ENCODE measurements at regions not wholly inside any gene's neighbourhood (a gene's known extent, or its start where the extent isn't known, plus 50 kb on each side); places are given as distances from the start of the nearest gene placed in this dataset.
A peak's percentile ranks its signal among the peaks of the same experiment; 100 is the strongest.

DNA sequence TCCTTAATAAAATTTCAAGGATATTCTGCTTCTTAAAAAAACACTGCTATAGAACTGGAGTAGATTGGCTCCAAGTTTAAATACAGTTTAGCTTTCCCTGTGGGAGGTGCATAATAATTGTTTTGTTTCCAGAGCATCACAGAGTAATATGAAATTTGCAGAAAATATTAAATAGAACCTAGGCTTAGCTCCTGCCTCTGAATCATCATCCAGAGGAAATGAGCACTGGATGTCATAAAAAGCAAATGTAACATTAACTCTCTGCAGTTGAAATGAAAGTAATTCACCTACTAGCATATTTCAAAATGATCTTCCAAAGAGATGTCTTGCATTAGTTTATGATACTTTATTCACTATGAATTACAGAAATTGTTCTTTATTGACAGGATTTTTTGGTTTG is 769.8 kb downstream of the C12orf50 start:
- no peaks in the 10 kb centered on the region for H3K4me1 ChIP-seq
- DNase-seq: no peak
- no peak overlapping the region for H3K27ac ChIP-seq
- no peaks in the 10 kb centered on the region for H3K27me3 ChIP-seq
- H3K4me3 ChIP-seq: no peak overlapping the region
- intact Hi-C loops (cut with DNase I): no loop called here
- no peaks in the 10 kb centered on the region for H3K36me3 ChIP-seq
- TF ChIP-seq POLR2A (IDR thresholded peaks at IDR 0.05): no peak
- TF ChIP-seq, protein P1, sequence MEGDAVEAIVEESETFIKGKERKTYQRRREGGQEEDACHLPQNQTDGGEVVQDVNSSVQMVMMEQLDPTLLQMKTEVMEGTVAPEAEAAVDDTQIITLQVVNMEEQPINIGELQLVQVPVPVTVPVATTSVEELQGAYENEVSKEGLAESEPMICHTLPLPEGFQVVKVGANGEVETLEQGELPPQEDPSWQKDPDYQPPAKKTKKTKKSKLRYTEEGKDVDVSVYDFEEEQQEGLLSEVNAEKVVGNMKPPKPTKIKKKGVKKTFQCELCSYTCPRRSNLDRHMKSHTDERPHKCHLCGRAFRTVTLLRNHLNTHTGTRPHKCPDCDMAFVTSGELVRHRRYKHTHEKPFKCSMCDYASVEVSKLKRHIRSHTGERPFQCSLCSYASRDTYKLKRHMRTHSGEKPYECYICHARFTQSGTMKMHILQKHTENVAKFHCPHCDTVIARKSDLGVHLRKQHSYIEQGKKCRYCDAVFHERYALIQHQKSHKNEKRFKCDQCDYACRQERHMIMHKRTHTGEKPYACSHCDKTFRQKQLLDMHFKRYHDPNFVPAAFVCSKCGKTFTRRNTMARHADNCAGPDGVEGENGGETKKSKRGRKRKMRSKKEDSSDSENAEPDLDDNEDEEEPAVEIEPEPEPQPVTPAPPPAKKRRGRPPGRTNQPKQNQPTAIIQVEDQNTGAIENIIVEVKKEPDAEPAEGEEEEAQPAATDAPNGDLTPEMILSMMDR (IDR thresholded peaks at IDR 0.05): no peak
- no peaks in the 10 kb centered on the region for H3K9me3 ChIP-seq
- no peak for ATAC-seq

GRCh38 chr12:87254381-87255030 is 774.7 kb downstream of the C12orf50 start:
- 88% methylated on average over 2 of the region's 2 CpGs for WGBS (ENCODE audit: insufficient coverage, low coverage, low lambda C conversion rate, missing lambda C conversion rate)
- no peaks in the 10 kb centered on the region for H3K9me3 ChIP-seq
- TF ChIP-seq, protein P1 (IDR thresholded peaks at IDR 0.05): no peak
- no peak for TF ChIP-seq POLR2A (IDR thresholded peaks at IDR 0.05)
- ATAC-seq (no peak), DNase-seq (no peak)
- H3K27ac ChIP-seq: no peak overlapping the region
- no peaks in the 10 kb centered on the region for H3K36me3 ChIP-seq
- H3K27me3 ChIP-seq: no peaks in the 10 kb centered on the region
- H3K4me3 ChIP-seq: no peak overlapping the region
- intact Hi-C loops (cut with DNase I): no loop called here
- H3K4me1 ChIP-seq: no peaks in the 10 kb centered on the region

GRCh38 chr12:87253157-87253556 is 776.0 kb downstream of the C12orf50 start:
- TF ChIP-seq POLR2A (IDR thresholded peaks at IDR 0.05): no peak
- TF ChIP-seq, protein P1 (IDR thresholded peaks at IDR 0.05): no peak
- Histone ChIP-seq H3K4me1 (no peaks in the 10 kb centered on the region), H3K27me3 (no peaks in the 10 kb centered on the region), H3K9me3 (no peaks in the 10 kb centered on the region), H3K4me3 (no peak overlapping the region), H3K36me3 (no peaks in the 10 kb centered on the region), H3K27ac (no peak overlapping the region)
- ATAC-seq: peak in 2 of 4 donors; percentile 53 to 62
- DNase-seq: peak in 1 of 3 donors; percentile 32
- WGBS (ENCODE audit: insufficient coverage, low coverage, low lambda C conversion rate, missing lambda C conversion rate): 57% methylated on average over 2 of the region's 2 CpGs
- intact Hi-C loops (cut with DNase I): no loop called here

DNA sequence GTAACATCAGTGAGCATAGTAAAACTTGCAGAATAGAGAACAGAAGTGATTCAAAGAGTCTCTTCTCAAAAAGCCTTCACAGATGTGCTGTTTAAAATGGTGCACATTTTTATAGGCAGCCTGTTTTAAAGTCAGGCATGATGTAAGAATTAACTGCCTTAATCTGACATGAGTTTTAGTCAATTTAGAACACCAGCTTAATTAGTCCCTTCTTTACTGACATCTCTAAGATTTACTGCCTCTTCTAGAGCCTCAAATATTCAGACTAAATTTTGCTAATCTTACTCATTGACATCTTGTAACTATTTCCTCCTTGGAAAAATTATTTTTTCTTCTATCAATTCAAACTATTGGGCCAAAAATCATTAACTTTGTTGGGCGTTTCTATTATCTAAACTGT is 782.5 kb downstream of the C12orf50 start:
- no peak for TF ChIP-seq POLR2A (IDR thresholded peaks at IDR 0.05)
- TF ChIP-seq, protein P1 (IDR thresholded peaks at IDR 0.05): no peak
- 40% methylated on average over 1 of the region's 1 CpG for WGBS (ENCODE audit: insufficient coverage, low coverage, low lambda C conversion rate, missing lambda C conversion rate)
- Histone ChIP-seq H3K4me3 (no peak overlapping the region), H3K4me1 (no peaks in the 10 kb centered on the region), H3K36me3 (no peaks in the 10 kb centered on the region), H3K27ac (no peak overlapping the region), H3K27me3 (no peaks in the 10 kb centered on the region), H3K9me3 (no peaks in the 10 kb centered on the region)
- intact Hi-C loops (cut with DNase I): no loop called here
- ATAC-seq (no peak), DNase-seq (no peak)

- intact Hi-C loops (cut with DNase I): no loop called here
- H3K27me3 ChIP-seq: no peaks in the 10 kb centered on the region
- H3K4me3 ChIP-seq: no peak overlapping the region
- ATAC-seq (no peak), DNase-seq (no peak)
- WGBS (ENCODE audit: insufficient coverage, low coverage, low lambda C conversion rate, missing lambda C conversion rate): 75% methylated on average over 1 of the region's 1 CpG
- H3K27ac ChIP-seq: no peak overlapping the region
- H3K9me3 ChIP-seq: no peaks in the 10 kb centered on the region
- TF ChIP-seq, protein P1 (IDR thresholded peaks at IDR 0.05): no peak
- TF ChIP-seq POLR2A (IDR thresholded peaks at IDR 0.05): no peak
- no peaks in the 10 kb centered on the region for H3K4me1 ChIP-seq
- H3K36me3 ChIP-seq: no peaks in the 10 kb centered on the region
Measured at GRCh38 chr12:87238466-87238865, 790.7 kb downstream of the C12orf50 start.
